ENCODE measurements at regions not wholly inside any gene's neighbourhood (a gene's known extent, or its start where the extent isn't known, plus 50 kb on each side); places are given as distances from the start of the nearest gene placed in this dataset.
"Not testable (repeated sequence)": the region's sequence is repeated elsewhere in the genome, so short reads cannot be mapped to it uniquely, and the experiment has no call there.

DNA sequence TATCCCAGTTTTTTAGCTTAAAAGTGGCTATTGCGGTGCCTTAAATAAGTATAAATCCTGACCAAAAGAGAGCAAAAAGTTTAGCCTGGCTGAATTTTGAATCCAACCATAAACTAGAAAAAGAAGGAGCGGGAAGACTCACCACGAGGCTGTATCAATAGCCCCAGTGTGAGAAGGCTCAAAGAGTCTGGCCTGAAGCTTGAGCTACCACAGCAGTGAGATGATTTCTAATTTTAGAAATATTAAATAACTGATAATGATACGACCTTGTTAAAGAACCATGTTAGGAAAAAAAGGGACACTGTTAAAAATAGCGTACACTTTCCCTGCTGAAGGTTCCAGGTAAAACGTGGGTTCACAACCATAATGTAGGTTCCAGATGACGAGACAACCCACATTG, 134.1 kb upstream of the ZNF462 start:
- no peak for DNase-seq

DNA sequence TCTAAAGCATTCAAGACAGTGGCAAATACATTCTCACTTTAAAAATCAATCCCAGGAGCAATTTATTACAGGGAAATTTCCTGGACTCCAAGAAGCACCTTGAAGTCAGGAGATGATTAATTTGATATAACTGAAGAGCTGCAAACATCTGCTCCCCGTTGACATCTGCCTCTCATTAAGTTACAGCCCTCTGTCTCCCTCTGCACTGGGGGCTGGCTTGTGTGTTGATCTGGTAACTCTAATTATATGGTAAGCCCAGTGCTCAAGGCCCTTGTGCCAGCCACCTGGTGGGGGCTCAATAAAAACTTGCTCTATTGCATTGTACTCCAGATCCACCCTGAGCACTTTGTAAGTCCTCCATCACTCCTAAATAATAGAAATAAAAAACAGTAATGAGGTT, 131.1 kb upstream of the ZNF462 start:
- DNase-seq: no peak

GRCh38 chr9:106733828-106734380, 129.1 kb upstream of the ZNF462 start:
- no peak for DNase-seq

GRCh38 chr9:106737516-106737915, 125.5 kb upstream of the ZNF462 start:
- DNase-seq: no peak

GRCh38 chr9:106738109-106738508, 124.9 kb upstream of the ZNF462 start:
- no peak for DNase-seq

DNA sequence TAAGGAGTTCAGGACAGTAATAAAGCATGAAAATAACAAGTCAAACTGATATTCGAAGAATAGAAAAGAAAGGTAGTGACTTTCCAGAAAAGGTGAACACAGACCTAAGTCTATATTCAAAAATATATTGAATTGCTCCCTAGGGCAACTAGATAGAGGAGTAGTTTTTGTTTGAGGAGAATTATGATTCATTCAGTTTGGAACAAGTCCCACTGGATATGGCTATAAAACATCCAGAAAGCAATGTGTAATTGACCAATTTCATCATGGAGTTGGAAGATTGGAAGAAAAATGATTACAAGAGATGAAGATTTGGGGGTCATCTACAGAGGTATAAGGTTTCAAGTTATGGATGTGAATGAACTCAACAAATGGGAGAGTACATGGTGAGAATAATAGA, 117.5 kb upstream of the ZNF462 start:
- no peak for DNase-seq

- DNase-seq: no peak
These were observed 117.1 kb upstream of the ZNF462 start for GRCh38 chr9:106745876-106746275.

- DNase-seq: no peak
These were observed 111.3 kb upstream of the ZNF462 start for GRCh38 chr9:106751681-106752080.

DNA sequence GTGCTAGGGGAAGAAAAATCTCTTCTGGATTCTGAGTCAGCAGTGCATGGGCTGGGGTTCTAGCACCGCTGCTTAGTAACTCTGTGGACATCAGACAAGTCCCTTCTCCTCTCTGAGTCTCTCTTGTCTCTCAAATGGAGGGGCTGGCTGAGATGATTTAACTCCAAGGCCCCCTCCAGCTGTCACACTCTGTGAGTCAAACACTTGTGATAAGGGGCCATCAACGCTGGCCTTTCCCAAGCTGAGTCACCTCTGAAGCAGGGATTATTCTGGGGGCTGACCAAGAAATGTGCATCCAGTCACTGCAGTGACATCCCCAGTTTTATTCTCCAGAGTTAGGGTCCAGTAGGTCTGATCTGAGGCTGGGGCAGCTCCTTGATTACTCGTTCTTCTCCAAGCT, 110.4 kb upstream of the ZNF462 start:
- no peak for DNase-seq

DNA sequence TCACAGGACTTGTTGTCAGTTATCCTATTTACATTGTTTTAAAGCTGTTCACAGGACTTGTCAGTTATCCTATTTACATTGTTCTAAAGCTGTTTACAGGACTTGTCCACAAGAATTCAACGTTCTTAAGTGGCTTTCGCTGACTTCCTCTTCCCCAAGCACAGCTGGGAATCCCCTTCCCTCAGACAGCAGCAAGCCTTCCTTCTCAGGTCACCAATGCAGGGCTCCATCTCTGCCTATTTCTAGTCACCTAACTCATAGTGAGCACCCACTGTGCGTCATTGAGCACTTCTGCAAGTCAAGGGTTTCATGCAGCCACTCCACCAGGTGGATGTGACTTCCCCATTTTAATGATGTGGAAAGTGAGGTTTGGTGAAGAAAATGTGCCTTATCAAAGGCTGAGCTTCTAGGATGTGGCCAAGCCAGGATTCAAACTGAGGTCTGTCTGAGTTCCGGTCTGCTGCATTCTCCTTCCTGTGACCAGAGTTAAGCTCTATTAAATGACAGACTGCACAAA, 109.8 kb upstream of the ZNF462 start:
- DNase-seq: no peak

DNA sequence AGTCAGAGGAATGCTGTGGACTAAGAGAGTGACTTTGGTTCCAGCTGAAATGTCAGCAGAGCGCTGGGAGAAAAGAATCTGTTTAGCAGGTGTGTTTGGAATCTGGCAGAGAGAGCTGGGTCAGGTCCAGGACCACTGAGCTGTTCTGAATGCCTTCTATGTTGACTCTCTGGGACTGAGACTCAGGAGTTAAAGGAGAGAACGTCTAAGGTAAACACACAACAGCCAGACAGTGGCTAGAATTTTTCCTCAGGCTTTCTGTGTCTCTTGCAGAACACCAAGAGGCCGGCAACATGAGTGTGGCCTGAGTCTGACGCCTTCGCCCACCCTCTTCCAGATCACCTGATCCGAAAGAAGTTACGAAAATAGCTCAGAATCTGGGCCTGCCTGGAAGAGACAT, 107.2 kb upstream of the ZNF462 start:
- DNase-seq: no peak

GRCh38 chr9:106757514-106757913, 105.5 kb upstream of the ZNF462 start:
- no peak for DNase-seq

- no peak for DNase-seq
These were observed 104.1 kb upstream of the ZNF462 start for GRCh38 chr9:106758911-106759310.

- no peak for DNase-seq
These were observed 101.5 kb upstream of the ZNF462 start for GRCh38 chr9:106761493-106761892.

DNA sequence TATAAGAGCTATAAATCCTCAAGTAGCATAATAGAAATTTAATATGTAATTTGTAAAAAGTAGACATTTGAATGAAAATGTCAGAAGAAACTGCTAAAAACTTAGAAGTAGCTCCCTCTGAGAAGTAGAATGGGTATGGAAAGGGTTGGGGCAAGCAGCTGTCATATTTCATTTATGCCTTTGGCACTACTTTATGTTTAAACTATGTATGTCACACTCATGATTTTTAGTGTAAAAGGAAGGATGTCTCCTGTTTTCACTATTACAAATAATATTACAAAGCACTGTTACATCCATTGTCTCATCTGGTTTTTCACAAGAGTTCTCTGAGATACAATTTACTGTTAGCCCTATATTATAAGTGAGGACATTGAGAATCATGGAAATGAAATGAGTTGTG, 96.3 kb upstream of the ZNF462 start:
- no peak for DNase-seq

- no peak for DNase-seq
These were observed 93.6 kb upstream of the ZNF462 start for GRCh38 chr9:106769331-106769730.

GRCh38 chr9:106771608-106772007, 91.4 kb upstream of the ZNF462 start:
- no peak for DNase-seq

DNA sequence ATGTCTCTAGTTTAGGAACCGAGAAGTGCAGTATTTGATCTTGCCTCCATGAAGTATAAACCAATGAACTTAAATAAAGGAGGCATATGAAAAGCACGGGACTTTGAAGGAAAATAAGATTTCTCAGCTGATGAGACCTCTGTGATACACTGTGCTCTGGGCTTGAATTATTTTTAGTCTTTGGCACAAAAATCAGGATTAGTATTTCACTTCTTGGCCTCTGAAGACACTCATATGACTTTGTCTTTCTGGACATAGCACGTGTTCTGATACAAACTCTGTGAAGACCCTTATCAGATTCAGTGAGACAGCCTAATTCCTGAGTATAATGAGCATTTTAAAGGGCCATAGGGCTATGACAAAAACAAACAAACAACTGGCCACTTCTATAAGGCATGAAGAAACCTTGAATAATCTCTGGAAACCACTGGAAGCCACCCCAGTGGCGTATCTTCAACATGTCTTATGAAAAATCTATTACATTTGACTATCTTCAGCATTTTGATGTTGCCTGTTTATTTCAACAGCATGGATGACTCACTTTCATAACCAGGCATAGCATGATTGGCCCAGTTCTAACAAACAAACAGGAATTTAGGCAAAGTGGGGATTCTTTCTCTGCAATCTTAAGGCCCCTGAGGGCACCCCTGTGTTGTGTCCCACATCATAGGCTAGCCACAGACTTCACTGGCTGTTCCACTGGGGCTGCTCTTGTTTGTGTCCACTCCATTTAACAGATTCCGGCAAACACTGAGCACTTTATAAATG, 90.3 kb upstream of the ZNF462 start:
- no peak for DNase-seq

DNA sequence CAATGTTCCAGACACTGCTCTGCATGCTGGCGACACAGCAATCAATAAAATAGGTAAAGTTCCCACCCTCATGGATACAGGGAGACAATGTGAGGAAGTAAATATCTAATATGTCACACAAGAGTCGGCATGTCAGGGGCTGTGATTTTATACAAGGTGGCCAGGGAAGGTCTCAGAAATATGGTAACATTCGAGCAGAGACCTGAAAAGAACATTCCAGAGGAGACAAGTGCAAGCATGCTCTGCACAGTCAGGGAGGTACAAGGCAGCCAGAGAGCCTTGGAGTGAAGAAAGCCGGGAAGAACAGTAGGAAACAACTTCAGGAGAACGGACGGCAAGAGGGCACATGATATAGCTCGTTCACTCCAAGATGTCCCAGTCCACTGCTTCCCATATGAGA, 89.2 kb upstream of the ZNF462 start:
- DNase-seq: no peak

DNA sequence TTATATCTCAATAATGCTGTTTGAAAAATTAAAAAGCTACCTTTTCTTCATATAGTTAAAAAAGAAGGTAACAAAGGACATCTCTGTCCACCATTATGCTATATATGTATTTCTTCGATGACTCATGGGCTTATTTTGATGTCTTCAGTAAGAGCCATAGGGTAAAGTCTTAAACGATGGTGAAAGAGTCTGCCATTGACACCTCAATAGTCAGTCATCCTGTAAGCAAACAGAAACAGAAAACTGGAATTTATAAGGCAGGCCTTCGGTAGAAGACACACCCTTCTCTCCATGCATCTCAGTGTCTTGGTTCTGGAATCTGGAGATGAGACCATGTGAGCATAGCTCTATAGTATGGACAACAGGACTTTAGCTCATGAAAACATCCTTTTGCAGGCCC, 87.0 kb upstream of the ZNF462 start:
- DNase-seq: no peak

DNA sequence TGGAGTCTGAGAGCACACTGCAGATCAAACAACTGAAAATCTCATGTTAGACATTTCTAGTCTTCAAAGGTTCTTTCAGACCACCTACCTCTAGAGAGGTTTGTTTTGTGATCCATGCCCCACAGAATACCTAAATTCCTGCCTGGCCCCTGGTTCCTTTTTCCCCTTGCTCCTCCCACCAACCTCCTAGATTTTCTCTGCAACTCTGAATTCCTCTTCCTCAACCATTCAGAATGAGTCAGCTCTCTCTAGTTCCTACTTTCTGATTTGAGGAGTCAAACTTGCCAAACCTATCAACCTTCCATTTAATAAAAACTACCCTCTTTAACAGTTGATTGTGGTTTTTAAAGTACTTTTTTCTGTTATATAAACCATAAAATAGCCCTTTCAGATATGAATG, 83.2 kb upstream of the ZNF462 start:
- DNase-seq: no peak

- no peak for DNase-seq
These were observed 79.8 kb upstream of the ZNF462 start for GRCh38 chr9:106783121-106783520.

- DNase-seq: no peak
These were observed 78.9 kb upstream of the ZNF462 start for GRCh38 chr9:106784076-106784475.

GRCh38 chr9:106785200-106785599, 77.8 kb upstream of the ZNF462 start:
- no peak for DNase-seq

DNA sequence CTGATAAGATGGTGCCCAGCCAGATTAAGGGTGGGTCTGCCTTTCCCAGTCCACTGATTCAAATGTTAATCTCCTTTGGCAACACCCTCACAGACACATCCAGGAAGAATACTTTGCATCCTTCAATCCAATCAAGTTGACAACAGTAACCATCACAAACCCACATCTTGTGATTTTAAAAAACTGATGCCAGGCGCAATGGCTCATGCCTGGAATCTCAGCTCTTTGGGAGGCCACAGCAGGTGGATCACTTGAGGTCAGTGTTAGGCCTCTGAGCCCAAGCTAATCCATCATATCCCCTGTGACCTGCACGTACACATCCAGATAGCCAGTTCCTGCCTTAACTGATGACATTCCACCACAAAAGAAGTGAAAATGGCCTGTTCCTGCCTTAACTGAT, 74.9 kb upstream of the ZNF462 start:
- DNase-seq: not testable (repeated sequence)

All from T1000 (cell line).